ENCODE measurements at regions not wholly inside any gene's neighbourhood (a gene's known extent, or its start where the extent isn't known, plus 50 kb on each side); places are given as distances from the start of the nearest gene placed in this dataset.

DNA sequence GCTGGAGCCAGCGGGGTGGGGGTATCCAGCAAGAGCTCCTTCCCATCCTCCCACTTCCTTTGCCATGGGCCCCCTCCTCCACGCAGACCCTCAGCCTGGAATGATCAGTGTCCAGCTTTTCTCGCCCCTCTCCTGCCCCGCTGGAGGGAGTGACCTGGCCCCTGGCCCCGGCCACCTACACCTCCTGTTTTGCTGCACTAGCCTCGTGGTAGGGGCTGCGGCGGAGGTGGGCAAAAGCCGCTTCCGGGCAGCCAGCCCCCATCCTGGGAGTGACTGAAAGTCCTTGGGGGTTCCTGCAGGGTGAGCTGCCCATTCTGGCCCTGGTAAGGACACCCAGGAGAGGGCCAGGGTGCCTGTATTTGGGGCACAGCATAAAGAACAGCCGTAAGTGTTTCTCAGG lies 295.7 kb downstream of the SEC14L1 start:
- DNase-seq (ENCODE audit: low read depth, low spot score), result no peak
- peaks cover 80% of the 10 kb centered on the region for H3K4me1 Mint-ChIP-seq
- peak overlapping the region; percentile 85 for H3K27ac Mint-ChIP-seq (ENCODE audit: unreplicated experiment)
- H3K27me3 Mint-ChIP-seq (ENCODE audit: low read depth), result no peaks in the 10 kb centered on the region
- no peaks in the 10 kb centered on the region for H3K36me3 Mint-ChIP-seq (ENCODE audit: low read depth)
- TF ChIP-seq, protein P1, sequence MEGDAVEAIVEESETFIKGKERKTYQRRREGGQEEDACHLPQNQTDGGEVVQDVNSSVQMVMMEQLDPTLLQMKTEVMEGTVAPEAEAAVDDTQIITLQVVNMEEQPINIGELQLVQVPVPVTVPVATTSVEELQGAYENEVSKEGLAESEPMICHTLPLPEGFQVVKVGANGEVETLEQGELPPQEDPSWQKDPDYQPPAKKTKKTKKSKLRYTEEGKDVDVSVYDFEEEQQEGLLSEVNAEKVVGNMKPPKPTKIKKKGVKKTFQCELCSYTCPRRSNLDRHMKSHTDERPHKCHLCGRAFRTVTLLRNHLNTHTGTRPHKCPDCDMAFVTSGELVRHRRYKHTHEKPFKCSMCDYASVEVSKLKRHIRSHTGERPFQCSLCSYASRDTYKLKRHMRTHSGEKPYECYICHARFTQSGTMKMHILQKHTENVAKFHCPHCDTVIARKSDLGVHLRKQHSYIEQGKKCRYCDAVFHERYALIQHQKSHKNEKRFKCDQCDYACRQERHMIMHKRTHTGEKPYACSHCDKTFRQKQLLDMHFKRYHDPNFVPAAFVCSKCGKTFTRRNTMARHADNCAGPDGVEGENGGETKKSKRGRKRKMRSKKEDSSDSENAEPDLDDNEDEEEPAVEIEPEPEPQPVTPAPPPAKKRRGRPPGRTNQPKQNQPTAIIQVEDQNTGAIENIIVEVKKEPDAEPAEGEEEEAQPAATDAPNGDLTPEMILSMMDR (conservative IDR thresholded peaks at IDR 0.05), result no peak
- peak overlapping the region; percentile 91 for H3K4me3 Mint-ChIP-seq
- H3K9me3 Mint-ChIP-seq, result no peaks in the 10 kb centered on the region

DNA sequence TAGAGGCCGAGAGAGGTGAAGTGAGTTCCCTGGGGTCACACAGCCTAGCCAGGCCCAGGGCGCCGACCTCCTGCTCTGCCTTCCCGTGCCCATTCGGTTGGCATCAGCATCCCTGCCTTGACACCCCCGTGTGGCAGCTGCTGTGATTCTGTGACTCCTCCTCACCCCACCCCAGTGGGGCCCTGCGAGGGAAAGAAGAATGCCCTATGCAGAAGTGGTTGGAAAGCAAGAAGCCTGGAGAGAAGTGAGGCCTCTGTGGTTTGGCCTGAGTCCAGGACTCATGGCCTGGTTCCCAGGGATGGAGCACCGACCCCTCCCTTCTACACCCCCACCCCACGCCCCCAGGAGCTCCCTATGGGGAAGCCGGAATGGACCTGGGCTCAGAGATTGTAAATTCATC lies 296.2 kb downstream of the SEC14L1 start:
- Mint-ChIP-seq H3K36me3 (ENCODE audit: low read depth) (no peaks in the 10 kb centered on the region), H3K27me3 (ENCODE audit: low read depth) (no peaks in the 10 kb centered on the region), H3K4me1 (peaks cover 81% of the 10 kb centered on the region), H3K27ac (ENCODE audit: unreplicated experiment) (no peak overlapping the region), H3K9me3 (no peaks in the 10 kb centered on the region), H3K4me3 (peak overlapping the region; percentile 91)
- no peak for DNase-seq (ENCODE audit: low read depth, low spot score)
- TF ChIP-seq, protein P1 (conservative IDR thresholded peaks at IDR 0.05), result no peak

DNA sequence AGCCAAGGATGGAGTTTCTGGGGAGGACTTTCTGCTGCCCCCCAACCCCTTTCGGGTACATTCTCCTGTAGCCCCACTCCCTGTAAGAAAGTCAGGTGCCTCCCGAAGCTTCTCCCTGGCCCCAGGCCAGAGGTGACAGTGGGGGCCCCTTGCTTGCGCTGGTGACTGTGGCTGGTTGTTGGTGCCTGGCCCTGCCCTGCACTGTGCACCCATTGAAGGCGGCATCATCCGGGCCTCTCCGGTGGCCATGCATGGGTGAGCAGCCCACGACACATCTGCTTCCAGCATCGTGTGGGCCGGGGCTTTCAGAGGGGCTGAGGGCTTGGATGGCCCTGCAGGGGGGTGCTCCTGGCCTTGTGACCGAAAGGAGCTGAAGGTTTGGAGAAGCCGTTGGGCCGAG lies 297.0 kb downstream of the SEC14L1 start:
- Mint-ChIP-seq H3K36me3 (ENCODE audit: low read depth) (no peaks in the 10 kb centered on the region), H3K9me3 (no peaks in the 10 kb centered on the region), H3K4me1 (peaks cover 75% of the 10 kb centered on the region), H3K4me3 (peak overlapping the region; percentile 51), H3K27ac (ENCODE audit: unreplicated experiment) (no peak overlapping the region), H3K27me3 (ENCODE audit: low read depth) (no peaks in the 10 kb centered on the region)
- no peak for DNase-seq (ENCODE audit: low read depth, low spot score)
- TF ChIP-seq, protein P1 (conservative IDR thresholded peaks at IDR 0.05), result no peak

DNA sequence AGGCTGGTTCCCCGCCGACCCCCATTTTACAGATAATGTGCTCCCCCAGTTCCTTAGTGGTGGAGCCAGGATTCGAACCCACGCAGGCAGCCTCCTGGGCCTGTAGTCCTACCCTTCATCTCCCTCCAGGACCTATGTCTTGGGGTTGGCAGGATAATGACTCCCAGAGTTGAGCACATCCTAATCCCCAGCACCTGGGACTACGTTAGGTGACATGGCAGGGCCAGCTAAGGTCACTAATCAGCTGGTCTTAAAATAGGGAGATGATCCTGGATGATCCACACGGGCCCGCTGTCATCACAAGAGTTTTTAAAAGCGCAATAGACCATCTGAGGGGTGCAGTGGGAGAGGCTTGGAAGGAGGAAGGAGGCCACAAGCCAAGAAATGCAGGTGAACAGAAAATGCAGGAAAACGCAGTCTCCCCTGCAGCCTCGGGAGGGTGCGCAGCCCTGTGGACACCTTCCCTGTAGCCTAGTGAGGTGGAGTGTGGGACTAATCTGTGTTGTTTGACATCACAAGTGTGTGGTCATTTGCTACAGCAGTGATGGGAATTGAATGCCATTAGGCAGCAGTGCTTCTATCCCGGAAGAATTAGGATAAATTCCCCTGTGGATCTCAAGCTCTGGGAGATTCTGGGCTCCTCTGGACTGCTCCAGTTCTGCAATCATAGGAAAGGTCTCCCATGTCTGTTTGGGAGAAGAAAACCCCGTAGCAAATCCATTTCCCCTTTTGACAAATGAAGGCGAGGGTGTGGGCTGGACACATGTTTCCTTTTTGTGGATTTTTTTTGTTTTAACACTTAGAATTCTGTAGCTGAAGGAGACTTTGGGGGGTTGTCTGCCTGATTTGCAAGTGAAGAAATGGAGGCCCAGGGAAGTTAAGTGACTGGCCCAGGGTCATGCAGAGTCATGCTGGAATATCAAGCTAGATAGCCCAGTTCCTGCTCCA lies 297.7 kb downstream of the SEC14L1 start:
- TF ChIP-seq, protein P1 (conservative IDR thresholded peaks at IDR 0.05), result no peak
- Mint-ChIP-seq H3K4me1 (peaks cover 75% of the 10 kb centered on the region), H3K9me3 (no peaks in the 10 kb centered on the region), H3K27ac (ENCODE audit: unreplicated experiment) (peak overlapping the region; percentile 27), H3K27me3 (ENCODE audit: low read depth) (no peaks in the 10 kb centered on the region), H3K36me3 (ENCODE audit: low read depth) (no peaks in the 10 kb centered on the region), H3K4me3 (peak overlapping the region; percentile 44)
- no peak for DNase-seq (ENCODE audit: low read depth, low spot score)

DNA sequence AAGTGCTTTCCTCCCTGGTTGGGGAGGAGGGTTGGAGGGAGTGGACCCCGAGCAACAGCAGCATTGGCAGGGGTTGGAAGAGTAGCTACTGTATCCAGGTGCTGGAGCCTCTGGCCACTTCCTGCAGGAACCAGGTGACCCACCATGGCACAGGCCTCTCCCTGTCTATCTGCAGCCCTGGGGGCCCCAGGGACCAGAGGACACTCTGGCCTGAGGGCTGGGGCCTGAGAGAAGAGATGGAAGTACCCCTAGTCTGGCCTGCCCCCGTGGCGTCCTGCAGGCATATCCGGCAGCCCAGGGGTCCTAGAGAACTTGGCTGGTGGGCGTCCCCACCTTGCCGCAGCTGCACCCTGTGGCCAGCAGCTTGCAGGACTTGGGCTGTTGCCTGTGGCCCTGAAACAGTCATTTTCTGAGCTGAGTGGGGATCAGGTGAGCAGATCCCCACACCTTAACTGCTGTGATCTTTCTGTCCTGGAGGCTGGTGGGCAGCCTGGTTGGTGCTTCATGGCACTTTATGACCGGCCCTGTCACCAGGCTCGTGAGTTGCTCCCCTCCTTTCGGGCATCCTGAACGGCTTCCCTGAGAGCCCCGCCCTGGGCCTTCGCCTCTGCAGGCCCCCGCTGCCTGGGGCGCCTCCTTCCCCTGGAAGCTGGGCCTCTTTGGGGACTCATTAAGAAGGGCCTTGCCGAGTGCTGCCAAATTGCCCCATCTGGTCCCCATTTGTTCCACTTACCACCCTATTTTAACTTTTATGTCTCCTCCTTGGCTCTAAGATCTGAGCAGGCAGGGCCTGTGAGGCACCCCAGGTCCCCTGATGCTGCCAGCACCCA lies 298.6 kb downstream of the SEC14L1 start:
- no peak for DNase-seq (ENCODE audit: low read depth, low spot score)
- no peaks in the 10 kb centered on the region for H3K9me3 Mint-ChIP-seq
- TF ChIP-seq, protein P1 (conservative IDR thresholded peaks at IDR 0.05), result no peak
- no peaks in the 10 kb centered on the region for H3K27me3 Mint-ChIP-seq (ENCODE audit: low read depth)
- peak overlapping the region; percentile 38 for H3K4me3 Mint-ChIP-seq
- H3K4me1 Mint-ChIP-seq, result peaks cover 76% of the 10 kb centered on the region
- peak overlapping the region; percentile 81 for H3K27ac Mint-ChIP-seq (ENCODE audit: unreplicated experiment)
- H3K36me3 Mint-ChIP-seq (ENCODE audit: low read depth), result no peaks in the 10 kb centered on the region

Measured in neural crest cell (in vitro differentiated cells).